ENCODE measurements at regions not wholly inside any gene's neighbourhood (a gene's known extent, or its start where the extent isn't known, plus 50 kb on each side); places are given as distances from the start of the nearest gene placed in this dataset.
"Not testable (repeated sequence)": the region's sequence is repeated elsewhere in the genome, so short reads cannot be mapped to it uniquely, and the experiment has no call there.

GRCh38 chr12:111150360-111150759, 218.5 kb downstream of the PHETA1 start:
- no peak for DNase-seq

- no peak for DNase-seq
Observed at GRCh38 chr12:111149299-111149698, 219.6 kb downstream of the PHETA1 start.

GRCh38 chr12:111148005-111148404, 220.9 kb downstream of the PHETA1 start:
- no peak for DNase-seq

- no peak for DNase-seq
Observed at GRCh38 chr12:111143271-111143670, 222.9 kb upstream of the MYL2 start.

- DNase-seq, result no peak
Observed at GRCh38 chr12:111141205-111141604, 220.8 kb upstream of the MYL2 start.

- DNase-seq, result no peak
Observed at GRCh38 chr12:111138016-111138415, 217.6 kb upstream of the MYL2 start.

- no peak for DNase-seq
Observed at GRCh38 chr12:111135293-111135832, 215.0 kb upstream of the MYL2 start.

- DNase-seq, result no peak
Observed at GRCh38 chr12:111130336-111130735, 210.0 kb upstream of the MYL2 start.

GRCh38 chr12:111129149-111129767, 208.9 kb upstream of the MYL2 start:
- no peak for DNase-seq

- no peak for DNase-seq
Observed at GRCh38 chr12:111126331-111126730, 206.0 kb upstream of the MYL2 start.

- no peak for DNase-seq
Observed at GRCh38 chr12:111124183-111124582, 203.8 kb upstream of the MYL2 start.

GRCh38 chr12:111123390-111123789, 203.0 kb upstream of the MYL2 start:
- no peak for DNase-seq

GRCh38 chr12:111122458-111122878, 202.1 kb upstream of the MYL2 start:
- no peak for DNase-seq

- no peak for DNase-seq
Observed at GRCh38 chr12:111121840-111122239, 201.5 kb upstream of the MYL2 start.

GRCh38 chr12:111120578-111120977, 200.2 kb upstream of the MYL2 start:
- DNase-seq, result no peak

- DNase-seq, result no peak
Observed at GRCh38 chr12:111117017-111117416, 196.6 kb upstream of the MYL2 start.

GRCh38 chr12:111113313-111113712, 192.9 kb upstream of the MYL2 start:
- not testable (repeated sequence) for DNase-seq

GRCh38 chr12:111112311-111113098, 192.1 kb upstream of the MYL2 start:
- no peak for DNase-seq

GRCh38 chr12:111111681-111112080, 191.3 kb upstream of the MYL2 start:
- DNase-seq, result no peak

- no peak for DNase-seq
Observed at GRCh38 chr12:111110556-111110955, 190.2 kb upstream of the MYL2 start.

GRCh38 chr12:111108726-111109125, 188.3 kb upstream of the MYL2 start:
- no peak for DNase-seq

GRCh38 chr12:111107392-111108178, 187.2 kb upstream of the MYL2 start:
- no peak for DNase-seq

GRCh38 chr12:111105294-111105693, 184.9 kb upstream of the MYL2 start:
- no peak for DNase-seq
